ENCODE measurements at regions not wholly inside any gene's neighbourhood (a gene's known extent, or its start where the extent isn't known, plus 50 kb on each side); places are given as distances from the start of the nearest gene placed in this dataset.

DNA sequence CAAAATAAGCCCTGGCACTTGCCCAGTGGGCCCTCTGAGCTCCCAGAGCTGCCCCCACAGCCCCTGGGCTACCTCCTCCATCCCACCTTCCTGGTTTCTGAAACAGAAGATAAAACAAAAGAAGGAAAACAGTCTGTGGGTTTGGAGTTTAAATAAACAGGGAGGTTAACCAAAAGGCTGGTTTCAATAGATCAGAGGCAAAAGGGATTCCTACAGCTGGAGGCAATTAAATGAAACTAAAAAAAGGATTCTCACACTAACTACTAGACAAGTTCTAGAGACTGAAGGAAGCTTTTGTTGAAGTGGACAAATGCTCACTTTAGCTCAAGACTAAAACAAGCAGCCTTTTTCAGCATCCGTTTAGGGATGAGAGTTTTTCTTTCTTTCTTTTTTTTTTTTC, 569.8 kb downstream of the FGF9 start:
- Histone ChIP-seq H4K8ac (ENCODE audit: extremely low read depth, insufficient read depth, low read length) (no peak overlapping the region), H3K27me3 (replicated peaks in 1 of 4; ENCODE audit: control insufficient read depth in 3 of 4, extremely low read depth in 1 of 4, insufficient read depth in 3 of 4, low read length in 3 of 4) (no peaks in the 10 kb centered on the region; a peak in 1 of 7 replicates), H3K9ac (replicated peaks in 1 of 4; ENCODE audit: extremely low read depth in 1 of 4, low read depth in 3 of 4, low read length in 3 of 4) (no peak overlapping the region), H2BK12ac (ENCODE audit: low read depth, low read length) (no peak overlapping the region), H3K27ac (ENCODE audit: low read depth, low read length) (no peak overlapping the region), H3K79me1 (ENCODE audit: low read depth, low read length) (no peaks in the 10 kb centered on the region; the same call in 1 of the 2 replicates), H3K36me3 (ENCODE audit: control insufficient read depth in 2 of 4, insufficient read depth in 4 of 4, low read length in 3 of 4) (no peaks in the 10 kb centered on the region), H3K23me2 (ENCODE audit: low read depth, low read length) (peaks cover 4% of the 10 kb centered on the region), H4K91ac (replicated peaks; ENCODE audit: insufficient read length, low read length) (no peak overlapping the region), H3K4me1 (replicated peaks in 1 of 4; ENCODE audit: control insufficient read depth in 3 of 4, insufficient read depth in 4 of 4, low read length in 3 of 4) (peaks cover under 1 to 6% (median 3%) of the 10 kb centered on the region in 4 experiments; a peak in 6 of 7 replicates), H3K23ac (ENCODE audit: insufficient read length) (no peak overlapping the region), H3K4me2 (ENCODE audit: insufficient read depth in 1 of 2, low read depth in 2 of 2, low read length in 2 of 2) (no peak overlapping the region), H4K20me1 (replicated peaks in 1 of 2; ENCODE audit: control insufficient read depth in 1 of 2, insufficient read depth in 2 of 2, low read length in 2 of 2) (peaks cover 0 to 2% of the 10 kb centered on the region in 2 experiments), H3K9me3 (ENCODE audit: insufficient read depth in 2 of 2, low read depth in 1 of 2, low read length in 1 of 2) (no peaks in the 10 kb centered on the region), H3K4me3 (ENCODE audit: extremely low read depth in 1 of 4, insufficient read depth in 2 of 4, low read depth in 3 of 4, low read length in 4 of 4) (no peak overlapping the region), H2BK5ac (ENCODE audit: low read depth, low read length) (no peak overlapping the region), H2BK15ac (ENCODE audit: low read length) (no peak overlapping the region), H3K56ac (replicated peaks; ENCODE audit: insufficient read length, low read depth, low read length) (no peak overlapping the region), H2BK120ac (replicated peaks; ENCODE audit: low read depth, low read length) (no peak overlapping the region), H4K5ac (ENCODE audit: insufficient read length, low read depth, low read length) (no peak overlapping the region), H2BK20ac (ENCODE audit: low read length) (no peak overlapping the region), H2AFZ (ENCODE audit: low read length) (no peak overlapping the region), H3K79me2 (ENCODE audit: control insufficient read depth in 1 of 2, insufficient read depth in 2 of 2, low read length in 2 of 2) (no peaks in the 10 kb centered on the region), H3K18ac (ENCODE audit: extremely low read depth, low read length) (no peak overlapping the region), H3K14ac (ENCODE audit: insufficient read length) (no peak overlapping the region), H2AK5ac (ENCODE audit: low read depth, low read length) (no peak overlapping the region), H3K4ac (replicated peaks; ENCODE audit: insufficient read length, low read depth, low read length) (no peak overlapping the region)
- CTCF ChIA-PET (ENCODE audit: partially characterized antibody) = no interaction called here
- 93% methylated on average over 1 of the region's 1 CpG; no CpG with 5 or more reads in 1 of the 2 experiments for WGBS, 2 experiments (ENCODE audit: extremely low coverage in 1 of 2, insufficient coverage in 1 of 2, insufficient read length in 1 of 2, insufficient replicate concordance in 2 of 2, low coverage in 1 of 2, low lambda C conversion rate in 2 of 2, missing lambda C conversion rate in 1 of 2)
- POLR2A ChIA-PET (ENCODE audit: partially characterized antibody) = interaction anchor here (0.6 kb wide), 1 partner anchor 474 kb away, joined by 3 read pairs; no protein-coding TSS in a partner anchor
- DNase-seq (ENCODE audit: low read depth in 1 of 2, low spot score in 2 of 2) (no peak), FAIRE-seq (no peak)
